Fibroblast of villous mesenchyme (primary cell): ENCODE measurements at regions not wholly inside any gene's neighbourhood (a gene's known extent, or its start where the extent isn't known, plus 50 kb on each side); places are given as distances from the start of the nearest gene placed in this dataset.

ENCODE experiments used
- DNase-seq: peaks from one replicate; pipeline ENCODE4 v3.0.0-alpha.2; 2010; ENCODE audit warnings: low read depth
- H3K4me3 ChIP-seq: 2 replicates; pipeline ENCODE4 v1.5.1; 2011; ENCODE audit warnings: low read depth, mild to moderate bottlenecking, low read length
- CTCF ChIP-seq: IDR thresholded peaks from 2 replicates; pipeline ENCODE4 v1.5.1; 2012; ENCODE audit warnings: low read depth, mild to moderate bottlenecking, low read length; ENCODE audit not compliant: insufficient read depth

GRCh38 chr3:65201926-65202325, 514.1 kb upstream of the ADAMTS9 start:
- TF ChIP-seq CTCF: no peak
- H3K4me3 ChIP-seq: no peak overlapping the region
- no peak for DNase-seq

GRCh38 chr3:65200310-65200970, 512.6 kb upstream of the ADAMTS9 start:
- no peak for DNase-seq
- no peak for TF ChIP-seq CTCF
- H3K4me3 ChIP-seq: no peak overlapping the region

GRCh38 chr3:65196663-65197062, 508.9 kb upstream of the ADAMTS9 start:
- DNase-seq: no peak
- no peak for TF ChIP-seq CTCF
- no peak overlapping the region for H3K4me3 ChIP-seq

- H3K4me3 ChIP-seq: no peak overlapping the region
- no peak for DNase-seq
- no peak for TF ChIP-seq CTCF
Observed at GRCh38 chr3:65195211-65196006, 507.6 kb upstream of the ADAMTS9 start.

GRCh38 chr3:65194744-65195143, 506.9 kb upstream of the ADAMTS9 start:
- no peak overlapping the region for H3K4me3 ChIP-seq
- no peak for DNase-seq
- TF ChIP-seq CTCF: no peak

- no peak for DNase-seq
- H3K4me3 ChIP-seq: no peak overlapping the region
- TF ChIP-seq CTCF: no peak
Observed at GRCh38 chr3:65194047-65194714, 506.4 kb upstream of the ADAMTS9 start.
